DND-41 (cell line): ENCODE measurements at regions not wholly inside any gene's neighbourhood (a gene's known extent, or its start where the extent isn't known, plus 50 kb on each side); places are given as distances from the start of the nearest gene placed in this dataset.

Source experiments
- EZH2 ChIP-seq: IDR thresholded peaks from 3 replicates; pipeline ENCODE4 v1.6.1; 2012; ENCODE audit warnings: borderline replicate concordance, low read depth, mild to moderate bottlenecking, moderate library complexity, low read length, inconsistent platforms; ENCODE audit not compliant: severe bottlenecking
- TF ChIP-seq, protein P1 (sequence below): IDR thresholded peaks from 2 replicates; pipeline ENCODE4 v1.5.1; 2012; ENCODE audit warnings: borderline replicate concordance, low read length, moderate library complexity, mild to moderate bottlenecking; ENCODE audit not compliant: poor library complexity, severe bottlenecking; ENCODE audit errors: extremely low read depth

DNA sequence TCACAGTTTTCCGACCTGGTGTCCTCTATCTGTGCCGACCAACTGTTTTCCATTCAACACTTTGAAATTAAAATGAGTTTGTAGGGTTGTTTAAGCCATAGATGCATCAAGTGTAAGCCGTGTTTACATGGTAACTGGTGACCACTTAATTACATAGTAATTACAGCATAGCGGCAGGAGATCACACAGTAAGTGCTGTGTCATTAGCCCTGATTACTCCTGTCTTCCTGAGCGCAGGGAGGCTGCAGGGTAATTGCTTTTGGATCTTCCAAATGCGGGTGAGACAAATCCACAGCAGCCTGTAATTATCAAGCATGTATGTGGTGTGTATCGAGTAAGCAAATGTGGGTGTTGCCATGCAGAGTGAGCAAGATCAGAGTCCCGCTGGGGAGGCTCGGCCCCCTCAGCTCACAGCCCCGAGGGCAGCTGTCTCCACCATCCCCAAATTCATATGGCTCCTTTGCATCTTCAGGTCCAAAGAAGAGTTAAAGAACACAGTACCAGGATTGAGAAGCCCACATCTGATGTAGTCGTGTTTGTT, 71.5 kb upstream of the HDAC4 start:
- TF ChIP-seq, protein P1, sequence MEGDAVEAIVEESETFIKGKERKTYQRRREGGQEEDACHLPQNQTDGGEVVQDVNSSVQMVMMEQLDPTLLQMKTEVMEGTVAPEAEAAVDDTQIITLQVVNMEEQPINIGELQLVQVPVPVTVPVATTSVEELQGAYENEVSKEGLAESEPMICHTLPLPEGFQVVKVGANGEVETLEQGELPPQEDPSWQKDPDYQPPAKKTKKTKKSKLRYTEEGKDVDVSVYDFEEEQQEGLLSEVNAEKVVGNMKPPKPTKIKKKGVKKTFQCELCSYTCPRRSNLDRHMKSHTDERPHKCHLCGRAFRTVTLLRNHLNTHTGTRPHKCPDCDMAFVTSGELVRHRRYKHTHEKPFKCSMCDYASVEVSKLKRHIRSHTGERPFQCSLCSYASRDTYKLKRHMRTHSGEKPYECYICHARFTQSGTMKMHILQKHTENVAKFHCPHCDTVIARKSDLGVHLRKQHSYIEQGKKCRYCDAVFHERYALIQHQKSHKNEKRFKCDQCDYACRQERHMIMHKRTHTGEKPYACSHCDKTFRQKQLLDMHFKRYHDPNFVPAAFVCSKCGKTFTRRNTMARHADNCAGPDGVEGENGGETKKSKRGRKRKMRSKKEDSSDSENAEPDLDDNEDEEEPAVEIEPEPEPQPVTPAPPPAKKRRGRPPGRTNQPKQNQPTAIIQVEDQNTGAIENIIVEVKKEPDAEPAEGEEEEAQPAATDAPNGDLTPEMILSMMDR: no peak
- no peak for TF ChIP-seq EZH2
